ENCODE measurements at regions not wholly inside any gene's neighbourhood (a gene's known extent, or its start where the extent isn't known, plus 50 kb on each side); places are given as distances from the start of the nearest gene placed in this dataset.

DNA sequence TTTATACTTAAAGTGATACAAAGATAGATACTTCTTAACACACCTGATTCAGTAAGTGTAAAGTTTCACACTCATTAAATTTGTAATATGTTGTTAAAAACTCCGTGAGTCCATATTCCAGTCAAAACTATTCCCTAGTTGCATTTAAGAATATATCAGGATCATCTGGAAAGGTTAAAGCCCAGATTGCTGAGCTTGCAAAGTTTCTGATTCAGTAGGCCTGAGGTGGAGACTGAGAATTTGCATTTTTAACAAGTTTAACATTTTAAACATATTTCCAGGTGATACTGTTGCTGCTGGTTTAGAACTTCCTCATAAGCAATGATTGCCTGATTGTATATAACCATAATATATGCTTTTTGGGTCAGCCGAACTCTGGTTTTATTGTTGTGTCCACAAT lies 1998.6 kb upstream of the PCDH20 start:
- TF ChIP-seq, protein P1, sequence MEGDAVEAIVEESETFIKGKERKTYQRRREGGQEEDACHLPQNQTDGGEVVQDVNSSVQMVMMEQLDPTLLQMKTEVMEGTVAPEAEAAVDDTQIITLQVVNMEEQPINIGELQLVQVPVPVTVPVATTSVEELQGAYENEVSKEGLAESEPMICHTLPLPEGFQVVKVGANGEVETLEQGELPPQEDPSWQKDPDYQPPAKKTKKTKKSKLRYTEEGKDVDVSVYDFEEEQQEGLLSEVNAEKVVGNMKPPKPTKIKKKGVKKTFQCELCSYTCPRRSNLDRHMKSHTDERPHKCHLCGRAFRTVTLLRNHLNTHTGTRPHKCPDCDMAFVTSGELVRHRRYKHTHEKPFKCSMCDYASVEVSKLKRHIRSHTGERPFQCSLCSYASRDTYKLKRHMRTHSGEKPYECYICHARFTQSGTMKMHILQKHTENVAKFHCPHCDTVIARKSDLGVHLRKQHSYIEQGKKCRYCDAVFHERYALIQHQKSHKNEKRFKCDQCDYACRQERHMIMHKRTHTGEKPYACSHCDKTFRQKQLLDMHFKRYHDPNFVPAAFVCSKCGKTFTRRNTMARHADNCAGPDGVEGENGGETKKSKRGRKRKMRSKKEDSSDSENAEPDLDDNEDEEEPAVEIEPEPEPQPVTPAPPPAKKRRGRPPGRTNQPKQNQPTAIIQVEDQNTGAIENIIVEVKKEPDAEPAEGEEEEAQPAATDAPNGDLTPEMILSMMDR (IDR thresholded peaks at IDR 0.05): no peak
- no peak for TF ChIP-seq POLR2A (IDR thresholded peaks at IDR 0.05)
- no peak for TF ChIP-seq EP300 (IDR thresholded peaks at IDR 0.05)
